ENCODE measurements at regions not wholly inside any gene's neighbourhood (a gene's known extent, or its start where the extent isn't known, plus 50 kb on each side); places are given as distances from the start of the nearest gene placed in this dataset.

GRCh38 chr18:42654556-42654955 is 460.9 kb downstream of the RIT2 start:
- H3K4me3 ChIP-seq (ENCODE audit: low read depth, low read length) = no peak overlapping the region
- no peak for TF ChIP-seq CTCF (IDR thresholded peaks at IDR 0.05; ENCODE audit: insufficient read depth, low read length)
- DNase-seq (ENCODE audit: low read depth) = peak; percentile 40

- no peak for TF ChIP-seq CTCF (IDR thresholded peaks at IDR 0.05; ENCODE audit: insufficient read depth, low read length)
- H3K4me3 ChIP-seq (ENCODE audit: low read depth, low read length) = no peak overlapping the region
- DNase-seq (ENCODE audit: low read depth) = no peak
Measured at GRCh38 chr18:42657551-42657950, 457.9 kb downstream of the RIT2 start.

- no peak for DNase-seq (ENCODE audit: low read depth)
- TF ChIP-seq CTCF (IDR thresholded peaks at IDR 0.05; ENCODE audit: insufficient read depth, low read length) = no peak
- no peak overlapping the region for H3K4me3 ChIP-seq (ENCODE audit: low read depth, low read length)
Measured at GRCh38 chr18:42658171-42658570, 457.3 kb downstream of the RIT2 start.

GRCh38 chr18:42659187-42659586 is 456.3 kb downstream of the RIT2 start:
- no peak overlapping the region for H3K4me3 ChIP-seq (ENCODE audit: low read depth, low read length)
- no peak for TF ChIP-seq CTCF (IDR thresholded peaks at IDR 0.05; ENCODE audit: insufficient read depth, low read length)
- no peak for DNase-seq (ENCODE audit: low read depth)

- TF ChIP-seq CTCF (IDR thresholded peaks at IDR 0.05; ENCODE audit: insufficient read depth, low read length) = no peak
- DNase-seq (ENCODE audit: low read depth) = no peak
Measured at GRCh38 chr18:42670860-42671259, 444.6 kb downstream of the RIT2 start.

GRCh38 chr18:42675810-42676209 is 439.7 kb downstream of the RIT2 start:
- H3K4me3 ChIP-seq (ENCODE audit: low read depth, low read length) = no peak overlapping the region
- TF ChIP-seq CTCF (IDR thresholded peaks at IDR 0.05; ENCODE audit: insufficient read depth, low read length) = no peak
- no peak for DNase-seq (ENCODE audit: low read depth)

More at GRCh38 chr18:42670860-42671259, 444.6 kb downstream of the RIT2 start:
- H3K4me3 ChIP-seq (ENCODE audit: low read depth, low read length) = no peak overlapping the region

GRCh38 chr18:42683094-42683493 is 432.4 kb downstream of the RIT2 start:
- TF ChIP-seq CTCF (IDR thresholded peaks at IDR 0.05; ENCODE audit: insufficient read depth, low read length) = no peak
- H3K4me3 ChIP-seq (ENCODE audit: low read depth, low read length) = no peak overlapping the region

More at GRCh38 chr18:42683094-42683493, 432.4 kb downstream of the RIT2 start:
- DNase-seq (ENCODE audit: low read depth) = no peak

Data from fibroblast of the aortic adventitia (primary cell).